Central memory CD4-positive, alpha-beta T cell (primary cell): ENCODE measurements at regions not wholly inside any gene's neighbourhood (a gene's known extent, or its start where the extent isn't known, plus 50 kb on each side); places are given as distances from the start of the nearest gene placed in this dataset.

ENCODE experiments used
- DNase-seq: peaks from one replicate; pipeline ENCODE4 v3.0.0; 2022

DNA sequence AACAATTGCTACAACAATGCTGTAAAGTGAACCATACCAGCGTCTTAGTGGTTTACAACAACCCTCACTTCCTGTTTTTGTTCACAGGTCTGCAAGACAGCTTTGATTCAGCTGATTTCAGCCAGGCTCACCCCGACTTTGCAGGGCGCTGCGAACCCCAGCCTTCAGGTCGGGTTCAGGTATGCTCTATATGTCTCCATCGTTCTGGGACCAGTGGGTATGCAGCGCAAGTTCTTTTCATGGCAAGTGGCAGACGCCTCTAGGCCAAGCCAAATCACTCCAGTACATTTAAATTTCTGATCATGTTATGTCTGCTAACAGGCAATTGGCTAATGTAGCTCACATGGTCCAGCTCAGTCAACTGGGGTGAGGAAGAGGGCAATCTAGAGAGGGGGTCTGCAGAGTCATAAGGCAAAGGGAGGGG is 52.4 kb upstream of the RGMA start:
- DNase-seq, result peak; percentile 42

DNA sequence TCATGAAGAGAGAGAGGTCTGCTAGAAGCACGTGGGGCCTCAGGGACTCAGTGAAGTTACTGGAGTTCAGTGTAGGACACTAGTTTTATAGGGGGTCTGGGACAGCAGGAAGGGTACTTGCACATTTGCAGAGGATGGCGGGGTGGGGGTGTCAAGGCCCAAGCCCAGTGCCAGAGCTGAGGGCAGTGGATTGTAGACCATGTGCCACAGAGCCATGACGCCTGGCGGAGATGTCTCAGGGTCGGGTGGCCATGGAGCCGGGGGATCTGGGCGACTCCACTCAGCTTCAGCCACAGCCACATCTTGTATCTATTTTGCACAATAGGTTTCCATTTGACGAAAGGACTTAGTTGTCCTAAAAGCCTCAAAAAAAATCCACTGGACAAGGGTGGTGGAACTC is 50.4 kb upstream of the RGMA start:
- DNase-seq, result no peak

- no peak for DNase-seq
These were observed 49.8 kb upstream of the RGMA start for GRCh38 chr15:93138681-93139250.
